ENCODE measurements at regions not wholly inside any gene's neighbourhood (a gene's known extent, or its start where the extent isn't known, plus 50 kb on each side); places are given as distances from the start of the nearest gene placed in this dataset.
"Not testable (repeated sequence)": the region's sequence is repeated elsewhere in the genome, so short reads cannot be mapped to it uniquely, and the experiment has no call there.

DNA sequence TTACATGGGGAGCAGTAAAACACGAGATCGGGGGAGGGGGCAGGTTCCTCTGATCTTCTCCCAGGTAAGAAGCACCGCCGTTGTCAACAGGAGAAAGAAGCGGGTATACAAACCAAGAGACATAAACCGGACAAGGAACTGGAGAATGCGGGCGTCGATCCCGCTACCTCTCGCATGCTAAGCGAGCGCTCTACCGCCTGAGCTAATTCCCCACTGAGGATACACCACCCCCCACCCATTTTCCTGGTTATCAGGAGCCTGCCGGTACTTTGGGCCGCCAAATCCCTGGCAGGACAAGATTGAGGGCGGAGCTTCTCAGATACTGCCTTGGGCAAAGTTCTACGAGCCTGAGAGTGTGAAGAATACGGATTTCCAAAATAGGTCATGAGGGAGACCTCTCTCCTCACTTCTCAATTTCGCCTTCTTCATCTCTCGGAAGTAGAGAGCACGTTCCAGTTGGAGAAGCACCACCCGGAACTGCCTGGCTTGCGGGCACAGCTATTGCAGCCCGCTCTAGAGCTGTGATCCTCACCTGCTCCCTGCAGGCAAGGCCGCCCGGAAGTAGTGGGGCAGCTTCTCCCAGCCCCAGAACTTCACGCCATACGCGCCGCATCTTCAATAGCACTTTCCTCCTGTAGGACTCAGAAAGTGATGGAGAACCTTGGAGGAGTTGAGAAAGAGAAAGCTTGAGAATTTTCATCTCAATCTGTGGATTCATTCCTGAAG is 111.6 kb upstream of the ZNF322 start:
- not testable (repeated sequence) for H3K4me1 ChIP-seq (ENCODE audit: control insufficient read depth, insufficient read depth, low read length, poor library complexity, severe bottlenecking); H3K27ac Mint-ChIP-seq; H3K36me3 ChIP-seq (ENCODE audit: control insufficient read depth, insufficient read depth, low read length)

DNA sequence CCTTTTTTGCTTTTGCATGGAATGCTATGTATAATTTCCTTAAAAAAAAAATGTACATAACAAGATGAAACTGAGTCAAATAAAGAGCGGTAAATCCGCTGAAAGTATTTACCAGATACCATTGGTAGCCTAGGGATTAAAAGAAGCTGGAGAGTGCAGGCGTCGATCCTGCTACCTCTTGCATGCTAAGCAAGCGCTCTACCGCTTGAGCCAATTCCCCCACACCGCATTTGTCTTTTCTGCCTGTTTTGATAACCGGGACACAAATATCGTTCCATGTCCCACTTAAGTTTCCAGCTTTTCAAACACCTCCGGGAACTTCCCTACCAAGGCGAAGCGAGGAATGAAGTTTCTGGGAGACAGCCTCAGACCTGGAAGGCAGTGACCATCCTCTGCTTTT is 113.9 kb upstream of the ZNF322 start:
- H3K27ac ChIP-seq (ENCODE audit: insufficient read depth, low read length, poor library complexity, severe bottlenecking); H3K4me1 ChIP-seq (ENCODE audit: control insufficient read depth, insufficient read depth, low read length, poor library complexity, severe bottlenecking); H3K9me3 Mint-ChIP-seq; H3K4me3 ChIP-seq (ENCODE audit: low read depth, low read length); H3K9me3 ChIP-seq (ENCODE audit: control insufficient read depth in 2 of 2, low read length in 2 of 2); H3K27me3 Mint-ChIP-seq; ATAC-seq (ENCODE audit: low read depth in 2 of 2); H3K36me3 Mint-ChIP-seq; H3K27ac Mint-ChIP-seq; H3K4me3 Mint-ChIP-seq; DNase-seq; H3K27me3 ChIP-seq (ENCODE audit: control insufficient read depth, insufficient read depth, low read length); H3K4me1 Mint-ChIP-seq; H3K36me3 ChIP-seq (ENCODE audit: control insufficient read depth, insufficient read depth, low read length): not testable (repeated sequence)

More for the DNA sequence above, 111.6 kb upstream of the ZNF322 start:
- H3K9me3 ChIP-seq (ENCODE audit: control insufficient read depth in 2 of 2, low read length in 2 of 2); H3K27me3 ChIP-seq (ENCODE audit: control insufficient read depth, insufficient read depth, low read length); H3K36me3 Mint-ChIP-seq; ATAC-seq (ENCODE audit: low read depth in 2 of 2); H3K4me3 ChIP-seq (ENCODE audit: low read depth, low read length); DNase-seq; H3K9me3 Mint-ChIP-seq; H3K27ac ChIP-seq (ENCODE audit: insufficient read depth, low read length, poor library complexity, severe bottlenecking); H3K4me3 Mint-ChIP-seq; H3K27me3 Mint-ChIP-seq; H3K4me1 Mint-ChIP-seq: not testable (repeated sequence)

DNA sequence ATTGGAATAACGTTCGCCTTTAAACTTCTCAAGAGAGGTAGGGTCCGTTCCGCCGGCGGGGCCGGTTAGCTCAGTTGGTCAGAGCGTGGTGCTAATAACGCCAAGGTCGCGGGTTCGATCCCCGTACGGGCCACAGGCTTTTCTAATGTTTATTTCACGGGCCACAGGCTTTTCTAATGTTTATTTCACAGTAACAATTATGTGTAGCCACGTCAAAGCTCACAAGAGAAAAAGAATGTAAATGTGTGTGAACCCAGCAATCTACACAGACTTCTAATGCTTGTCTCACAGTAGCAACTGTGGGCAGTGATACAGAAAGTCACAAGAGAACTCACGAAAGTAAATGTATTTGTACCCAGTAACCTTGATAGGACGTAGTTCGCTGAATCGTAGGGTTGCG is 121.0 kb upstream of the ZNF322 start:
- H3K36me3 ChIP-seq (ENCODE audit: control insufficient read depth, insufficient read depth, low read length); ATAC-seq (ENCODE audit: low read depth in 2 of 2); H3K27ac Mint-ChIP-seq; H3K9me3 ChIP-seq (ENCODE audit: control insufficient read depth in 2 of 2, low read length in 2 of 2); H3K27ac ChIP-seq (ENCODE audit: insufficient read depth, low read length, poor library complexity, severe bottlenecking); H3K4me3 Mint-ChIP-seq; H3K36me3 Mint-ChIP-seq; H3K4me1 Mint-ChIP-seq; H3K4me1 ChIP-seq (ENCODE audit: control insufficient read depth, insufficient read depth, low read length, poor library complexity, severe bottlenecking); H3K4me3 ChIP-seq (ENCODE audit: low read depth, low read length); DNase-seq; H3K27me3 ChIP-seq (ENCODE audit: control insufficient read depth, insufficient read depth, low read length); H3K27me3 Mint-ChIP-seq; H3K9me3 Mint-ChIP-seq: not testable (repeated sequence)

DNA sequence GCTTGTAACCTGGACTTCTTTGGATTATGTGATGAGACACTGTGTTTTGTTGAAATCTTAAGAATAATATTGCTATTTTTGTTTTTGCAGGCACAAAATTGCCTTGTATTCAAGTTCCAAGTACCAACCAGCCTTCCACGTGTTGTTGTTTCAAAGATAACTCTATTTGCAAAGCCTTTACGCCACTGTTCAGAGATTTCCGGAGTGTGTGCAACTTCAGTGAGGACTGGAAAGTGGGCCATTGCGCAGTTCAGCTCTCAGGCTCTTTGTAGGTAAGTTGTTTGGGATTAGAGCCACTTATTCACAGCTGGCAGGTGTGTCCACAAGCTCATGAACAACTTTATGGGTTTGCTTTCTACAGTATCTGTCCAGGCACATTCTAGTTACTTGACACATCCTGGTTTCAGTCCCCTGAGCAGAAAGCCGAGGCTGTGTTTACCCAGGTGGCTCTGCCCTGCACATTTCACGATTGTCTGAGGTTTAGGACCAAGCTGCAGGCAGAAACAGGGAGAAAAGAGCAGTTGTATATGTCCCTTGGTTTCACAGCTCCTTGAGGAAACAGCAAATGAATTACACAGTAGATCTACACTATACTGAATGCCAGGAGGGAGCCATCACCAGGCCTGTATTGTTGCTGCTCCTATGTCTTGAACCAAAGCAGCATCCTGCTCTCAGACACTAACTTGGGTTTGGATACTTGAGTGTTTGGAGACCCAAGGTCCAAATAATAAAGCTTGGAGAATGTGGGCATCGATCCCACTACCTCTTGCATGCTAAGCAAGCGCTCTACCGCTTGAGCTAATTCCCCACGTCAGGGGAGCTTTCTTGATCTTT is 136.1 kb upstream of the ZNF322 start:
- ATAC-seq (ENCODE audit: low read depth in 2 of 2); DNase-seq; H3K9me3 ChIP-seq (ENCODE audit: control insufficient read depth in 2 of 2, low read length in 2 of 2); H3K4me3 Mint-ChIP-seq; H3K36me3 Mint-ChIP-seq; H3K36me3 ChIP-seq (ENCODE audit: control insufficient read depth, insufficient read depth, low read length); H3K4me3 ChIP-seq (ENCODE audit: low read depth, low read length); H3K27me3 Mint-ChIP-seq; H3K27me3 ChIP-seq (ENCODE audit: control insufficient read depth, insufficient read depth, low read length); H3K9me3 Mint-ChIP-seq; H3K27ac ChIP-seq (ENCODE audit: insufficient read depth, low read length, poor library complexity, severe bottlenecking); H3K27ac Mint-ChIP-seq; H3K4me1 ChIP-seq (ENCODE audit: control insufficient read depth, insufficient read depth, low read length, poor library complexity, severe bottlenecking); H3K4me1 Mint-ChIP-seq: not testable (repeated sequence)

DNA sequence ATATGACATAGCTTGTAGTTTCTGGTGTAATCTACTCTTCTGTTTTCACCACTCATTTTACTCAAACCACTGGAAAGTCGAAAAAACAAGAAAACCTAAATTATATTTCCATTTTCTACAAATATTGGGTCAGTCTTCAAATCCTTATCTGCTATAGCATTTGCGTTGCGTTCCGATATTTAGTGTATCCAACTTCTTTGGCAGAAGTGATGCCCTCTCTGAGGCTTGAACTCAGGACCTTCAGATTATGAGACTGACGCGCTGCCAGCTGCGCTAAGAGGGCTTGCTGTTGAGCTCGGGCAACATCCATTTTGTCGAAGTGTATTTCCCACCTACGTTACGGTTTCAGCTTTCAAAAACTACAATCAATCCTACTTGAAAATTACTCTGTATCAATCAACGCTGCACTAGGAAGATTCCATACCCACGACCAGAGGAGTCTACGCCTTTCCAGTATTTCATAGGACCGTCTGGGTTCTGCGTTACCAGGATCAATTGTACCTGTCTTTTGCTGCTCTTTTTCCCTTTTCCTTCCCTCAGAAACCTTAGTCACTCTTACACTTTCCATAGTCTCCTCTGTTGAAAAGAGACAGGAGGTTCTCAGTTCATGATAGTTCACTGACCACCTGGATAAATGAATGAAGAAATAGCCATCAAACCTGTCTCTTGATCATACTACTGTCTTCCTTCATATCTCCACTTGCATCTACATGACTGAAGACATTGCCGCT is 140.5 kb upstream of the ZNF322 start:
- H3K4me1 Mint-ChIP-seq; H3K36me3 ChIP-seq (ENCODE audit: control insufficient read depth, insufficient read depth, low read length); H3K27me3 Mint-ChIP-seq; H3K4me3 ChIP-seq (ENCODE audit: low read depth, low read length); H3K9me3 ChIP-seq (ENCODE audit: control insufficient read depth in 2 of 2, low read length in 2 of 2); H3K27ac Mint-ChIP-seq; H3K9me3 Mint-ChIP-seq; H3K36me3 Mint-ChIP-seq; H3K4me1 ChIP-seq (ENCODE audit: control insufficient read depth, insufficient read depth, low read length, poor library complexity, severe bottlenecking); DNase-seq; H3K4me3 Mint-ChIP-seq; H3K27ac ChIP-seq (ENCODE audit: insufficient read depth, low read length, poor library complexity, severe bottlenecking); H3K27me3 ChIP-seq (ENCODE audit: control insufficient read depth, insufficient read depth, low read length); ATAC-seq (ENCODE audit: low read depth in 2 of 2): not testable (repeated sequence)

DNA sequence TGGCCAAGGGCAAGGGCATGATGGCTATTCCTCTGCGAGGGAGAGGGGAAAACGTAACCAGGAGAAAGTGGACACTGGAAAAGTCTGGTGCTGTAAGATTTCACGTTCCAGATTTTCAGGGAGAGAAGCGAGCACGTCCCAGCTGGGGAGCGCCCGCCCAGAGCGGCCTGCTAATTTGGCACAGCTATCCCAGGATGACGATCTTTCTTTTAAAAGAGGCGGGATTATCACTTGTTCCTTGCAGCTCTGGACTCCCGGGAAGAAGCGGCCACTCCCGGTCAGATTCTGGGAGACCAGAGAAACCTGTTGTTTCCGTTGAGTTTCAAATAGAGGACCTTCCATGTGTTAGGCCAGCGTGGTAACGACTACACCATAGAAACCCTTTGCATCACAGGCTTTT is 144.2 kb upstream of the ZNF322 start:
- not testable (repeated sequence) for DNase-seq

DNA sequence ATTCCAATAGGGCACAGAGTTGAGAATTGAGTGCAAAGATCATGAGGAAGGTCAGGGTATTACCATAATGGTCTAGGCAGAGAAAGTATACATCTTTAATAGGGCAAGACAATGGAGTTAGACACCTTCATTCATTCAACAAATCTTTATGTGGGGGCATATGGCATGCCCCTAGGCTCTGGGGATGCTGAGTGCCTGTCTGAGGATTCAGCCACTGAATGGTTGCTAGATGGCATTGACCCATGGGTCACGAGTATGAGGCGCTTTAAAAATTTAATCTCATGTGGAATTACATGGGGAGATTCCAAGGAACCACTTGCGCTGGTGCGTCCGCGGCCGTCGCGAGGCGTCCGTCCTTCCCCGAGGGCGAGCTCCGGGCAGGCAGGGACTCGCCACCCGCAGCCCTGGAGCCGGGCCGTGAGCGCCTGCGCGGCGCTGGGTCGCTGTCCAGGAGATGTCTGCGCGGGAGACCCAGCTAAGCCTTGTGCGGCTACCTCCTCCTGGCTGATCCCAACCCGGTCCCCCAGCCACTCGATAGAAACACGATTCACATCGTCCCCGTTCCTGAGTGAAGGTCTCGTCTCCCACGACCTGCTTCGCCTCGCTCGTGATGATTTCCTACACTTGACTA is 152.1 kb upstream of the ZNF322 start:
- H3K9me3 ChIP-seq (ENCODE audit: control insufficient read depth in 2 of 2, low read length in 2 of 2); H3K27me3 ChIP-seq (ENCODE audit: control insufficient read depth, insufficient read depth, low read length); DNase-seq; H3K4me3 ChIP-seq (ENCODE audit: low read depth, low read length); H3K36me3 ChIP-seq (ENCODE audit: control insufficient read depth, insufficient read depth, low read length); H3K27ac ChIP-seq (ENCODE audit: insufficient read depth, low read length, poor library complexity, severe bottlenecking); H3K4me1 Mint-ChIP-seq; ATAC-seq (ENCODE audit: low read depth in 2 of 2); H3K4me1 ChIP-seq (ENCODE audit: control insufficient read depth, insufficient read depth, low read length, poor library complexity, severe bottlenecking); H3K4me3 Mint-ChIP-seq; H3K27ac Mint-ChIP-seq; H3K36me3 Mint-ChIP-seq; H3K27me3 Mint-ChIP-seq; H3K9me3 Mint-ChIP-seq: not testable (repeated sequence)

More for the DNA sequence above, 144.2 kb upstream of the ZNF322 start:
- not testable (repeated sequence) for H3K9me3 ChIP-seq (ENCODE audit: control insufficient read depth in 2 of 2, low read length in 2 of 2); H3K9me3 Mint-ChIP-seq; H3K36me3 ChIP-seq (ENCODE audit: control insufficient read depth, insufficient read depth, low read length); H3K4me1 ChIP-seq (ENCODE audit: control insufficient read depth, insufficient read depth, low read length, poor library complexity, severe bottlenecking); H3K4me1 Mint-ChIP-seq; H3K4me3 Mint-ChIP-seq; H3K27ac Mint-ChIP-seq; H3K4me3 ChIP-seq (ENCODE audit: low read depth, low read length); H3K27ac ChIP-seq (ENCODE audit: insufficient read depth, low read length, poor library complexity, severe bottlenecking); H3K27me3 ChIP-seq (ENCODE audit: control insufficient read depth, insufficient read depth, low read length); H3K36me3 Mint-ChIP-seq; ATAC-seq (ENCODE audit: low read depth in 2 of 2); H3K27me3 Mint-ChIP-seq

Measured in CD4-positive, CD25-positive, alpha-beta regulatory T cell (primary cell).